Kidney (tissue), 13 donors: ENCODE measurements at regions not wholly inside any gene's neighbourhood (a gene's known extent, or its start where the extent isn't known, plus 50 kb on each side); places are given as distances from the start of the nearest gene placed in this dataset.

Experiments used
- DNase-seq, 5 donors: peaks; one replicate each; pipeline ENCODE4 v3.0.0-alpha.2; 2013 to 2020
- FAIRE-seq: peaks from 2 replicates; lab custom pipeline; 2012; peaks lifted over from hg19 to GRCh38; lab: Jason Lieb, UNC
- H3K27ac ChIP-seq, 2 donors: one replicate each; pipeline ENCODE4 v1.7.0; 2013; ENCODE audit warnings: low read depth in 2 of 2, low read length in 2 of 2, inconsistent platforms in 1 of 2
- H3K27me3 ChIP-seq: one replicate; pipeline ENCODE4 v1.7.1; 2013; ENCODE audit warnings: low read length, inconsistent platforms; ENCODE audit not compliant: control insufficient read depth, insufficient read depth
- H3K36me3 ChIP-seq, 3 donors: one replicate each; pipeline versions ENCODE4 v1.7.0 to v1.7.1; 2013; ENCODE audit warnings: low read length in 3 of 3, control low read depth in 1 of 3, inconsistent platforms in 1 of 3; ENCODE audit not compliant: insufficient read depth in 3 of 3, control insufficient read depth in 2 of 3
- H3K4me1 ChIP-seq, 3 donors: one replicate each; pipeline versions ENCODE4 v1.7.0 to v1.7.1; 2013; ENCODE audit warnings: low read length in 3 of 3, inconsistent platforms in 1 of 3, low read depth in 1 of 3; ENCODE audit not compliant: control insufficient read depth in 2 of 3, insufficient read depth in 2 of 3
- H3K4me3 ChIP-seq, 3 donors: one replicate each; pipeline versions ENCODE4 v1.7.0 to v1.8.1; 2013; ENCODE audit warnings: low read length in 3 of 3, control low read depth in 1 of 3, inconsistent platforms in 1 of 3
- H3K9ac ChIP-seq, 3 donors: one replicate each; pipeline versions ENCODE4 v1.7.0 to v1.7.1; 2013; ENCODE audit warnings: low read length in 3 of 3, control low read depth in 1 of 3, inconsistent platforms in 1 of 3
- H3K9me3 ChIP-seq, 3 donors: one replicate each; pipeline versions ENCODE4 v1.7.0 to v1.7.1; 2013; ENCODE audit warnings: low read length in 3 of 3, control low read depth in 1 of 3, inconsistent platforms in 1 of 3; ENCODE audit not compliant: control insufficient read depth in 2 of 3, insufficient read depth in 1 of 3
- CTCF ChIP-seq: IDR thresholded peaks from 3 replicates; pipeline ENCODE4 v1.5.1; 2012; ENCODE audit warnings: mild to moderate bottlenecking, moderate library complexity, borderline replicate concordance; ENCODE audit not compliant: insufficient read depth; ENCODE audit errors: extremely low read depth
- intact Hi-C: fragments of 100-400 bp; cut with DNase I; formaldehyde crosslinking; loops from one replicate; pipeline ENCODE4 v1.11.1; 2022
- donor health status: control.
- donor health status: control.
- donor health status: control.
- donor health status: control.
- donor health status: control.
- donor health status: DM: yes; HTN: yes; CAD: no.
- donor health status: Normal renal cell carcinoma (clear cell type).

GRCh38 chr16:16989368-16989767, 481.4 kb downstream of the XYLT1 start:
- Histone ChIP-seq H3K36me3 (no peaks in the 10 kb centered on the region), H3K4me3 (no peak overlapping the region), H3K4me1 (no peaks in the 10 kb centered on the region), H3K9me3 (no peaks in the 10 kb centered on the region), H3K27me3 (no peaks in the 10 kb centered on the region), H3K9ac (no peak overlapping the region), H3K27ac (no peak overlapping the region)
- FAIRE-seq (no peak), DNase-seq (no peak)
- intact Hi-C loops: no loop called here
- TF ChIP-seq CTCF: no peak

- no peaks in the 10 kb centered on the region for H3K36me3 ChIP-seq
- H3K9ac ChIP-seq: no peak overlapping the region
- TF ChIP-seq CTCF: no peak
- no peak overlapping the region for H3K27ac ChIP-seq
- H3K27me3 ChIP-seq: no peaks in the 10 kb centered on the region
- no peaks in the 10 kb centered on the region for H3K4me1 ChIP-seq
- DNase-seq: no peak
- H3K9me3 ChIP-seq: no peaks in the 10 kb centered on the region
- FAIRE-seq: no peak
- intact Hi-C loops: no loop called here
- H3K4me3 ChIP-seq: no peak overlapping the region
These were observed 479.0 kb downstream of the XYLT1 start for GRCh38 chr16:16991711-16992110.

- no peak overlapping the region for H3K27ac ChIP-seq
- intact Hi-C loops: no loop called here
- no peak for TF ChIP-seq CTCF
- DNase-seq: peak in 4 of 5 donors; percentile 56 to 74 (median 70)
- H3K4me1 ChIP-seq: no peaks in the 10 kb centered on the region
- no peaks in the 10 kb centered on the region for H3K27me3 ChIP-seq
- H3K4me3 ChIP-seq: no peak overlapping the region
- no peaks in the 10 kb centered on the region for H3K36me3 ChIP-seq
- no peak for FAIRE-seq
- no peak overlapping the region for H3K9ac ChIP-seq
- no peaks in the 10 kb centered on the region for H3K9me3 ChIP-seq
These were observed 477.6 kb downstream of the XYLT1 start for GRCh38 chr16:16992975-16993765.
